H1 (cell line): ENCODE measurements at regions not wholly inside any gene's neighbourhood (a gene's known extent, or its start where the extent isn't known, plus 50 kb on each side); places are given as distances from the start of the nearest gene placed in this dataset.

ENCODE experiments used
- CTCF ChIA-PET: fragments of 300-600 bp; sonication (Branson Sonifier 250); formaldehyde crosslinking; loops from one replicate; lab custom pipeline; 2021; ENCODE audit not compliant: partially characterized antibody; lab: Charles Lee
- POLR2A ChIA-PET: fragments of 300-600 bp; sonication (Branson Sonifier 250); formaldehyde crosslinking; loops from one replicate; lab custom pipeline; 2021; ENCODE audit warnings: inconsistent platforms; ENCODE audit not compliant: partially characterized antibody; lab: Charles Lee
- DNase-seq, 2 experiments: peaks; one replicate each; pipeline versions ENCODE4 v3.0.0 to v3.0.0-alpha.2; 2010 to 2022; ENCODE audit warnings: low spot score in 2 of 2, low read depth in 1 of 2, mixed read lengths in 1 of 2
- FAIRE-seq: peaks from 2 replicates; lab custom pipeline; 2011; peaks lifted over from hg19 to GRCh38; lab: Jason Lieb, UNC
- H2AFZ ChIP-seq: 2 replicates; pipeline ENCODE4 v1.8.1; 2012; ENCODE audit warnings: low read length, inconsistent platforms
- H2AK5ac ChIP-seq: 2 replicates; pipeline ENCODE4 v1.6.1; 2013; ENCODE audit warnings: low read depth, low read length
- H2BK120ac ChIP-seq: replicated peaks from 2 replicates; pipeline ENCODE3; 2013; ENCODE audit warnings: low read depth, low read length, inconsistent platforms
- H2BK12ac ChIP-seq: 2 replicates; pipeline ENCODE4 v1.6.1; 2013; ENCODE audit warnings: low read depth, low read length
- H2BK15ac ChIP-seq: 2 replicates; pipeline ENCODE4 v1.6.1; 2013; ENCODE audit warnings: low read length
- H2BK20ac ChIP-seq: 2 replicates; pipeline ENCODE4 v1.6.1; 2013; ENCODE audit warnings: low read length
- H2BK5ac ChIP-seq: 2 replicates; pipeline ENCODE4 v1.6.1; 2013; ENCODE audit warnings: low read depth, low read length
- H3K14ac ChIP-seq: 2 replicates; pipeline ENCODE4 v1.6.1; 2013; ENCODE audit warnings: inconsistent platforms; ENCODE audit not compliant: insufficient read length
- H3K18ac ChIP-seq: 2 replicates; pipeline ENCODE4 v1.6.1; 2013; ENCODE audit warnings: low read length; ENCODE audit errors: extremely low read depth
- H3K23ac ChIP-seq: 2 replicates; pipeline ENCODE4 v1.6.1; 2013; ENCODE audit warnings: inconsistent platforms; ENCODE audit not compliant: insufficient read length
- H3K23me2 ChIP-seq: 2 replicates; pipeline ENCODE4 v1.6.1; 2013; ENCODE audit warnings: low read depth, low read length
- H3K27ac ChIP-seq: 2 replicates; pipeline ENCODE4 v1.6.1; 2011; ENCODE audit warnings: low read depth, low read length, inconsistent platforms
- H3K27me3 ChIP-seq, 4 experiments: replicated peaks in 1 of 4; 1 replicate in 1 of 4; 2 replicates in 3 of 4; pipeline versions ENCODE4 v1.6.1 to v1.8.1; 2011 to 2013; ENCODE audit warnings: low read length in 3 of 4, mild to moderate bottlenecking in 3 of 4, inconsistent platforms in 2 of 4, mixed read lengths in 2 of 4, moderate library complexity in 1 of 4; ENCODE audit not compliant: control insufficient read depth in 3 of 4, insufficient read depth in 3 of 4; ENCODE audit errors: extremely low read depth in 1 of 4
- H3K36me3 ChIP-seq, 4 experiments: 2 replicates each; pipeline versions ENCODE4 v1.6.1 to v1.8.1; 2011 to 2013; ENCODE audit warnings: mild to moderate bottlenecking in 4 of 4, low read length in 3 of 4, moderate library complexity in 2 of 4, control low read depth in 1 of 4, inconsistent platforms in 1 of 4; ENCODE audit not compliant: insufficient read depth in 4 of 4, control insufficient read depth in 2 of 4
- H3K4ac ChIP-seq: replicated peaks from 2 replicates; pipeline ENCODE3; 2013; ENCODE audit warnings: low read length, low read depth, mixed read lengths, inconsistent platforms; ENCODE audit not compliant: insufficient read length
- H3K4me1 ChIP-seq, 4 experiments: replicated peaks in 1 of 4; 1 replicate in 1 of 4; 2 replicates in 3 of 4; pipeline versions ENCODE4 v1.6.1 to v1.8.1; 2011 to 2013; ENCODE audit warnings: low read length in 3 of 4, inconsistent platforms in 2 of 4, mixed read lengths in 1 of 4; ENCODE audit not compliant: insufficient read depth in 4 of 4, control insufficient read depth in 3 of 4
- H3K4me2 ChIP-seq, 2 experiments: 2 replicates each; pipeline versions ENCODE4 v1.6.1 to v1.8.1; 2011 to 2013; ENCODE audit warnings: low read depth in 2 of 2, low read length in 2 of 2, control low read depth in 1 of 2, inconsistent platforms in 1 of 2, mild to moderate bottlenecking in 1 of 2; ENCODE audit not compliant: insufficient read depth in 1 of 2
- H3K4me3 ChIP-seq, 4 experiments: fragments of 200-600, 300-600 bp in 1 of 4; sonication (generic), shearing (Covaris generic), sonication (Bioruptor Twin) in 1 of 4; 2 replicates each; pipeline versions ENCODE4 v1.5.1 to v1.8.1; 2011 to 2016; ENCODE audit warnings: low read length in 4 of 4, low read depth in 3 of 4, control low read depth in 2 of 4, inconsistent platforms in 2 of 4, mild to moderate bottlenecking in 2 of 4, mixed read lengths in 1 of 4, moderate library complexity in 1 of 4; ENCODE audit not compliant: insufficient read depth in 2 of 4; ENCODE audit errors: extremely low read depth in 1 of 4
- H3K56ac ChIP-seq: replicated peaks from 2 replicates; pipeline ENCODE3; 2013; ENCODE audit warnings: low read depth, mild to moderate bottlenecking, mixed read lengths, low read length, inconsistent platforms; ENCODE audit not compliant: insufficient read length
- H3K79me1 ChIP-seq: 2 replicates; pipeline ENCODE4 v1.6.1; 2013; ENCODE audit warnings: low read depth, low read length, control low read depth
- H3K79me2 ChIP-seq, 2 experiments: 2 replicates each; pipeline versions ENCODE4 v1.6.1 to v1.8.1; 2012 to 2013; ENCODE audit warnings: low read length in 2 of 2, mild to moderate bottlenecking in 2 of 2, inconsistent platforms in 1 of 2; ENCODE audit not compliant: insufficient read depth in 2 of 2, control insufficient read depth in 1 of 2
- H3K9ac ChIP-seq, 4 experiments: replicated peaks in 1 of 4; 1 replicate in 1 of 4; 2 replicates in 3 of 4; pipeline versions ENCODE4 v1.6.1 to v1.8.1; 2011 to 2013; ENCODE audit warnings: low read depth in 3 of 4, low read length in 3 of 4, control low read depth in 2 of 4, mild to moderate bottlenecking in 2 of 4, moderate library complexity in 2 of 4, inconsistent platforms in 1 of 4; ENCODE audit errors: extremely low read depth in 1 of 4
- H3K9me3 ChIP-seq, 2 experiments: 2 replicates each; pipeline versions ENCODE4 v1.6.1 to v1.8.1; 2012 to 2013; ENCODE audit warnings: mild to moderate bottlenecking in 2 of 2, moderate library complexity in 2 of 2, control low read depth in 1 of 2, inconsistent platforms in 1 of 2, low read depth in 1 of 2, low read length in 1 of 2, mixed read lengths in 1 of 2; ENCODE audit not compliant: insufficient read depth in 2 of 2
- H4K20me1 ChIP-seq, 2 experiments: replicated peaks in 1 of 2; 2 replicates each; pipeline versions ENCODE3 to v1.8.1; 2011 to 2013; ENCODE audit warnings: inconsistent platforms in 2 of 2, low read length in 2 of 2, mild to moderate bottlenecking in 1 of 2; ENCODE audit not compliant: insufficient read depth in 2 of 2, control insufficient read depth in 1 of 2
- H4K5ac ChIP-seq: 2 replicates; pipeline ENCODE4 v1.6.1; 2013; ENCODE audit warnings: low read length, low read depth, mixed read lengths, inconsistent platforms; ENCODE audit not compliant: insufficient read length
- H4K8ac ChIP-seq: 2 replicates; pipeline ENCODE4 v1.8.0; 2013; ENCODE audit warnings: mild to moderate bottlenecking, moderate library complexity, low read length, inconsistent platforms; ENCODE audit not compliant: insufficient read depth; ENCODE audit errors: extremely low read depth
- H4K91ac ChIP-seq: replicated peaks from 2 replicates; pipeline ENCODE3; 2013; ENCODE audit warnings: low read length, mixed read lengths, inconsistent platforms; ENCODE audit not compliant: insufficient read length
- ATF2 ChIP-seq: IDR thresholded peaks from 2 replicates; pipeline ENCODE4 v1.6.1; 2012; ENCODE audit warnings: low read length, inconsistent platforms
- BRCA1 ChIP-seq: IDR thresholded peaks from 2 replicates; pipeline ENCODE4 v1.6.1; 2012; ENCODE audit warnings: low read depth, low read length, improper control_type of control experiment
- CBX5 ChIP-seq: fragments of 300-800, 300-1000 bp; sonication (generic); IDR thresholded peaks from 2 replicates; pipeline ENCODE4 v1.7.1; 2016; ENCODE audit warnings: antibody characterized with exemption, low read length, low read depth
- CBX8 ChIP-seq: fragments of 300-800, 300-1000 bp; sonication (generic); IDR thresholded peaks from 2 replicates; pipeline ENCODE4 v1.7.1; 2016; ENCODE audit warnings: low read depth, low read length, borderline replicate concordance
- JUND ChIP-seq: IDR thresholded peaks from 2 replicates; pipeline ENCODE4 v1.6.1; 2011; ENCODE audit warnings: mild to moderate bottlenecking, improper control_type of control experiment, low read length
- NANOG ChIP-seq: IDR thresholded peaks from 2 replicates; pipeline ENCODE4 v1.6.1; 2011; ENCODE audit warnings: low read length, low read depth, mild to moderate bottlenecking, inconsistent platforms; ENCODE audit not compliant: insufficient read depth, poor library complexity, severe bottlenecking
- POLR2AphosphoS5 ChIP-seq: IDR thresholded peaks from 2 replicates; pipeline ENCODE4 v1.6.1; 2011; ENCODE audit warnings: low read depth, low read length
- SIX5 ChIP-seq: IDR thresholded peaks from 2 replicates; pipeline ENCODE4 v1.6.1; 2011; ENCODE audit warnings: mild to moderate bottlenecking, low read depth, low read length
- SP1 ChIP-seq: IDR thresholded peaks from 2 replicates; pipeline ENCODE4 v1.6.1; 2011; ENCODE audit warnings: low read depth, low read length
- SP2 ChIP-seq: IDR thresholded peaks from 2 replicates; pipeline ENCODE4 v1.6.1; 2012; ENCODE audit warnings: mild to moderate bottlenecking, low read length, inconsistent platforms
- SP4 ChIP-seq: IDR thresholded peaks from 2 replicates; pipeline ENCODE4 v1.6.1; 2012; ENCODE audit warnings: low read length, inconsistent platforms
- SUZ12 ChIP-seq: fragments of 200-600 bp; sonication (generic); IDR thresholded peaks from 2 replicates; pipeline ENCODE4 v1.6.1; 2012; ENCODE audit warnings: mild to moderate bottlenecking, inconsistent platforms, low read length, moderate library complexity, mixed read lengths
- TCF12 ChIP-seq: IDR thresholded peaks from 2 replicates; pipeline ENCODE4 v1.6.1; 2011; ENCODE audit warnings: low read depth, mild to moderate bottlenecking, low read length
- ZNF274 ChIP-seq: IDR thresholded peaks from 2 replicates; pipeline ENCODE4 v1.7.0; 2012; ENCODE audit warnings: low read length, borderline replicate concordance; ENCODE audit errors: extremely low read depth

GRCh38 chr1:185492089-185492825 is 175.2 kb upstream of the IVNS1ABP start:
- Histone ChIP-seq H3K9ac (no peak overlapping the region), H4K20me1 (no peaks in the 10 kb centered on the region), H4K5ac (no peak overlapping the region), H3K27me3 (no peaks in the 10 kb centered on the region), H3K23ac (no peak overlapping the region), H3K56ac (no peak overlapping the region), H3K36me3 (no peaks in the 10 kb centered on the region), H2BK15ac (no peak overlapping the region), H2BK12ac (no peak overlapping the region), H3K18ac (no peak overlapping the region), H3K4me2 (no peak overlapping the region), H3K9me3 (no peaks in the 10 kb centered on the region), H4K8ac (no peak overlapping the region), H2BK5ac (no peak overlapping the region), H2AFZ (no peak overlapping the region), H2AK5ac (no peak overlapping the region), H2BK120ac (no peak overlapping the region), H3K23me2 (no peaks in the 10 kb centered on the region), H2BK20ac (no peak overlapping the region), H3K14ac (no peak overlapping the region), H3K4me3 (no peak overlapping the region), H3K79me2 (no peaks in the 10 kb centered on the region), H3K27ac (no peak overlapping the region), H4K91ac (no peak overlapping the region), H3K79me1 (no peaks in the 10 kb centered on the region), H3K4ac (no peak overlapping the region), H3K4me1 (no peaks in the 10 kb centered on the region)
- DNase-seq (no peak), FAIRE-seq (no peak)
- ChIA-PET POLR2A (no interaction called here), CTCF (interaction anchor here (1.5 kb wide), 2 partner anchors 8 to 177 kb away, joined by 3 to 6 read pairs; no protein-coding TSS in a partner anchor)
- no peak for TF ChIP-seq SP2
- no peak for TF ChIP-seq JUND
- no peak for TF ChIP-seq ATF2
- TF ChIP-seq BRCA1: no peak
- no peak for TF ChIP-seq SP4
- no peak for TF ChIP-seq POLR2AphosphoS5
- no peak for TF ChIP-seq TCF12
- TF ChIP-seq NANOG: no peak
- no peak for TF ChIP-seq SUZ12
- TF ChIP-seq CBX5: no peak
- TF ChIP-seq SIX5: no peak
- no peak for TF ChIP-seq SP1
- TF ChIP-seq ZNF274: no peak
- TF ChIP-seq CBX8: no peak
